ENCODE measurements at regions not wholly inside any gene's neighbourhood (a gene's known extent, or its start where the extent isn't known, plus 50 kb on each side); places are given as distances from the start of the nearest gene placed in this dataset.

GRCh38 chr21:26412885-26413284, 160.2 kb downstream of the CYYR1 start:
- ATAC-seq: no peak

DNA sequence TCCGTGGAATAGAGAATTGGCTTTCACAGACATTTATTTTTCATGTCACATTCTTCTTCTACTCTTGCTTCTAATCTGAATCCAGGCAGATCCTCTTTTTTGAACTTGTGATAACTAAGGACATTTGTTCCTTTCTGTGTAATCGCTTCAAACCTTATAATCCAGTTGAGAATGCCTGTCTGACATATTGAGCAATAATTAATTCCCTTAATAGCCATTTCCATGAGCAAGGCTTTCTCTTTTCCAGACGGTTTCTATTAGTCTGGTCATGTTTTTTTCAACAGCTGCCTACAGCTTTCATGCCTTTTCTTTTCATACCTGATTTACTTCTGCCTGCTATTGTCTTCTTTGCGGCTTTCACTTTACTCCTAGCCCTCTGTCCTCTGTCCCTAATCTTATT, 163.4 kb downstream of the CYYR1 start:
- no peak for ATAC-seq

DNA sequence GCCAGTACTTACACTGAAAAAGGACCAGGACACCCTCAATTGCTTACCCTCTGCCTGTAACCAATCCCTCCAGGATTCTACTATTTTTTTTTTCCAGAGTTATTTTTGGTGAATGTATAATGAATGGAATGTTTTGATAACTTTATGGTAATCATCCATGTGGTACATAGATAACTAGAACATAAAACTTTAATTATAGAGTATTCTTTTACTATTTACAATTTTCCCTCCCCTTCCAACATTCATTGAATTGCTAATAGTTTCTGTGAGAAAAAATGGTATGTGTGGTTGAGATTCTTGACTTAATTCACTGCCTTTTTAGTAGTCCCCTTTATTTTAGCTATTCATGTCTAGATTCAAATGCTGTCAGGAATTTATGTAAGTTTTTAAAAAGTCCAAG, 164.6 kb downstream of the CYYR1 start:
- no peak for ATAC-seq

DNA sequence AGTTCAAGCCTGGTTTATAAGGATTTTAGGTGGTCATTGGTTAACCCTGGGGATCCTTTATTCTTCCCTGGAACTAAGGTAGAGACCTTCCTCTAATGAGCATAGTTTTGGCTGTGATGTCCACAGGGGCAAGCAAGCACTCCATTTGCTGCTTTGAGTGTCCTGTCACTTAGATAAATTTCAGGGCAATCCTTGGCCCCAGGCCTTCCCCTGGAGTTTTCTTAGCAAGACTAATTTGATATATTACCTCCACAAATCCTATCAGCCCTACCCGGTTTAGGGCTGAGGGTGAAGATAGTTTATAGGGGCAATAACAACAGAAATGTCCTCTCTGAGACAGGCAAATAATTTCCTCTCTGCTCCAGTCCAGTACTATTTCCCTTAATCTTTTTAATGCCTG, 166.6 kb downstream of the CYYR1 start:
- ATAC-seq: no peak

DNA sequence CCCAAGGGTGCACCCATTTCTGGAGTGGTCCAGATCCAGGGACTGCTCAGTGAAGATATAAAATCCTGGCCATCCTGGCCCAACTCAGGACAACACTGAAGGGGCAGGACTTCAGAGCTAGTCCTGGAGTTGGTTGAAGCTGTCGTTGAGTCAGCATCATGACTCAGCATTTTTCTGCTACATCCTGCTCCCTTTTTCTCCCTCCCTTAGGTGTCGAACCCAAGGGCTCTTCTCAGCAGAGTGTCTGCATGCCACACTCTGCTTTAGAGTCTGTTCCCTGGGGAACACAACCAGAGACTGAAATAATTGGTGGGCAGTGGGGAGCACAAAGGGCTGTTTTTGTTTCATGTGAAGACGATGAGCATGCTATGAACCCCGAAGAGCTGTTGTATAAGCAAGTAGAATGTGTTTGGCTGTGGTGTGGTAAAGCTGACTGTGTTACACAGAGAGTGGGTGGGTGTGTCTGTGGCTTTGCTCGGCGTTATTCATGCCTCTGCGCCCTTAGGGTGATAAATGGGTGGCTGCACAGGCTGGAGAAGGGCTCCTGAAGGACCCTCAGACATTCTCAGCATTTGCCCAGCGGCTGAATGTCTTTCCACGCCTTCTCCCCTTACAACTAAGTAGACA, 167.2 kb downstream of the CYYR1 start:
- peak; percentile 59 for ATAC-seq

DNA sequence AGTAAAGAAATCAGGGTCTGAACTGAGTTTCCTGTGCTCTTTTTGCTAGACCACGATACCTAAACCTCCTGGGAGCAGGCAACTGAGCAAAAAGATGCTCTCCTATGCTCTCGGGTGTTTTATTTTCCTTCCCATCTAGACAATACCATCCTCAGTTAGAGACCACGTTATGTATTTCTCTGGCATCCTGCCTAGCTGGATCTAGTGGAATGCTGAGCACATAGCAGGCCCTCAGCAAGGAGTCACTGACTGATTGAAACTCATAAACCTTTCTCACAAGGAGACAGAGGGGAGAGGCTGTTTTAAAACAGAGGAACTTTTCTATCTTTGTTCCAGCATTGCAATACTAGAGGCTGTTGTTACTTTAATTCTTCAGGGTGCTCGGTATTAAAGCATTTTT, 168.0 kb downstream of the CYYR1 start:
- no peak for ATAC-seq

DNA sequence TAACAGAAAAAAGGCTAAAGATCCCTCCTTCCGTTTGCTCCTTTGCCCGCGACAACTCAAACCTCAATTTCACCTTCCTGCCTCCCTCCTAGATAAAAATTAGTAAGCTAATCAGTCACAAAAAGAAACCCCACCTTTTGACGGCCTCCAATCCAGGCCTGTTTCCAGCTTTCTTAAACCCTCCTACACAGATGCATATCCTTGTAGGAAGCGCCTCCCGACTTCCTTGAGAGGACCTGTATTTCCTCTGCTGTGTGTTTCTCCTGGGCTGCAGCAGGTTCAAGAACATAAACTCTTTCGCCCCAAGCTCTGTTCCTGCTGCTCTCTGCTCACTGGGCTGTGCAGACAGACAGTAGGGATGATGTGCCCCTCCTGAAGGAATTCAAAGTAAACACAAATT, 168.8 kb downstream of the CYYR1 start:
- ATAC-seq: no peak

DNA sequence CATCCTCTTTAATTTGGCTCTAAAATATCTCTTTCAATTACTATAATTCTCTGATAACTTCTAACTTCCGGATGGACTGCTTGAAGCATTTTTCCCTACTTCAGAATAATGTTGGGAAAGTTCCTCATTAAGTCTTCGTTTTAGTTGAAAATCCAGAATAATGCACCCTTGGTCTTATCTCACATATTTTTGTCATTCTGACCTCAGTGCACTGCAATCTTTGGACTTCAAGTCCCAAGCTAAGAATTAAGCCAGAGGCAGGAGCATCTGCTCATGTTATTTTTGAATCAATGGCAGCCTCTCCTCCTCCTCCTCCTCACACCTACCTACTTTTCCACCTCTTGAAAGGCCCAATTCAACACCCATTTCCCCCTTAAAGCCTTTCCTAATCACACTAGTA, 169.8 kb downstream of the CYYR1 start:
- ATAC-seq: no peak

DNA sequence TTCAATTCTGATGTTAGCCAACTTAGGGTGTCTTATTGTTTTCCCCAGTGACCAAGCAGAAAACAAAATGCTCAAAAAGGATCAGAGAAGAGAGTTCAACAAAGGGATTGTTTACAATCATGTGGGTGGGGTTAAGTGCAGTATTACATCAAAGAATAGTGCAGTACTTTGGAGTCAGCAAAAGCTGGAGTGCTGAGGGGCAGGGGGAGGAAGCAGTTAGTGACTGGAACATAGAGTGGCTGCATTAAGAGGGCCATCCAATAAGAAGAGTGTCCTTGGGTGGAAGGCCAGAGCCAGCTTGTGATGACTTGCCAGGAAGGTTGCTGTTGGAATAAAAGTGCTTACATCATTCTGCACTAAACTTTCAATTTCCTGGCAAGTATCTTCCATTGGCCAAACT, 175.5 kb downstream of the CYYR1 start:
- no peak for ATAC-seq

GRCh38 chr21:26394341-26394740, 178.7 kb downstream of the CYYR1 start:
- ATAC-seq: no peak

DNA sequence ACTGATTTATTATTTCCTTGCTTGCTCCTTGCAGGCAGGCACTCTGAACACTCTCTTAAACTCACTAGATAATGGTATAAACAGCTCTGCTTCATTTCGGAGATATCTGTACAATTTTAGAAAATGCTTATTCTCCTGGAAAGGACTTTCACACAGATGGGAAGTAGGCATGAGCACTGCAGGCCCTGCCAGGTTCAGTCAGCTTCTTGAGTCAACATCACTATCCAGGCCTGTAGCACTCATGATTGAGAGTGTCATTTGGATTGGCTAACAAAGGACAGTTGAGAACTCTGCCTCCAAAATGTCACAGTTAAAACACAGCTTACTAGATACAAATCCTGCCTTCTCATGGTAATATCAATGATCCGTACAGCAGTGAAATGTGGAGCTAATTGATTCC, 181.9 kb downstream of the CYYR1 start:
- no peak for ATAC-seq

DNA sequence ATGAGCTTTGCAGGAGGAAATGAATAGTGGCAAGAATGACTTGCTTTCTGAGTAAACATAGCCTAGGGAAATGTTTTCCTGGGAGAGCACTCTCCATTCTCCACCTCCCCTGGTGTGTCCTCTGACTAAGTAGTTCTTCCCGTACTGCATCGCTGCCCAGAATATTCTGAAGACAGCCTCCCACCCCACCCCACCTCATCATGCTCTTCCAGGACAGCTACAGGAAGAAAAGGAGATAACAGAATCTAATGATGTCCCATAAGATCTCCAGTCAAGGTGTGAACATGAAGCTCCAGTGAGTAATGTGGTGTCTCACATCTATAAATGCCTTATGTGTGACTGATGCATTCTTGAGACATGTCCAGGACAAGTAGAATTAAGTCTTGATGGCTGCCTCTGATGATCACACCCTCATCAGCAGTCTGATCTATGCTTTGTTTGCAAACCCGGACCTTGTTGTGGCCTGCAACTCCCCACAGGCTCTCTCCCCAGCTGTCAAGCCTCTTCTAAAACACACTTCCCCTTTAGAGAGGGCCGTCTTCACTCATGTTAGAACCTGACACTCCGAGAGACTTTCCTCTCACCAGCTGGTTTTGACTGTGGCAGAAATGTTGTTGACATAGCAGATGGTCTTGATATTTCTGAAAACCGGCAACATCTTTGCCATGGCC, 183.0 kb downstream of the CYYR1 start:
- no peak for ATAC-seq

GRCh38 chr21:26388731-26389231, 184.3 kb downstream of the CYYR1 start:
- ATAC-seq: no peak

DNA sequence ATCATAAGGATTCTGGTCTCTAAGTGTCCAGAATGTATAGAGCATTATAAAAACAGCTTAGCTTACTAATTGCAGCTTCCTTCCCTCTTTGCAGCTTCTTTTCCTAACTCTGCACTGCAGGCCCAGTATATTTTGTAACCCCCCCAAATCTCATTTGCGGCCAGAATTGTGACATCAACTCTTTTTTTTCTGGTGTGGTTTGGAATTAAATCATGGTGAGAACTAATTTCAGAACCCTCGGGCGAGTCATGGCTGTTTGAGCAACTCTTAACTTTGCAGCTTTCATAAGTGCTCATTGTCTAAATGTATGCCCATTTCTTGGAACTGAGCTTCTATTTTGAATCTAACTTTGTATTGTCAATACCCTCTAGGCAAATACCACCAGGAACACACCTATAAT, 187.4 kb downstream of the CYYR1 start:
- ATAC-seq: no peak

DNA sequence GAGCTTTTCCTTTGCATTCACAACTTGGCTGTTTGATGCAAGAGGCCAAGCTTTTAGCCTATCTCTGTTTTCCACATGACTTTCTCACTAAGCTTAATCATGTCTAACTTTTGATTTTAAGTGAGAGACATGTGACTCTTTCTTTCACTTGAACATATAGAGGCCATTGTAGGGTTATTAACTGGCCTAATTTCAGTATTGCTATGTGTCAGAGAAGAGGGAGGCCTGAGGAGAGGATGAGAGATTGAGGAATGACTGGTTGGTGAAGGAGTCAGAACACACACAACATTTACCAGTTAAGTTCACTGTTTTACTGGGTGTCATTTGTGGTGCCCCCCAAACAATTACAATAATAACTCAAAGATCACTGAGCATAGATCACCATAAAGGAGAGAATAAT, 193.5 kb downstream of the CYYR1 start:
- ATAC-seq: no peak

DNA sequence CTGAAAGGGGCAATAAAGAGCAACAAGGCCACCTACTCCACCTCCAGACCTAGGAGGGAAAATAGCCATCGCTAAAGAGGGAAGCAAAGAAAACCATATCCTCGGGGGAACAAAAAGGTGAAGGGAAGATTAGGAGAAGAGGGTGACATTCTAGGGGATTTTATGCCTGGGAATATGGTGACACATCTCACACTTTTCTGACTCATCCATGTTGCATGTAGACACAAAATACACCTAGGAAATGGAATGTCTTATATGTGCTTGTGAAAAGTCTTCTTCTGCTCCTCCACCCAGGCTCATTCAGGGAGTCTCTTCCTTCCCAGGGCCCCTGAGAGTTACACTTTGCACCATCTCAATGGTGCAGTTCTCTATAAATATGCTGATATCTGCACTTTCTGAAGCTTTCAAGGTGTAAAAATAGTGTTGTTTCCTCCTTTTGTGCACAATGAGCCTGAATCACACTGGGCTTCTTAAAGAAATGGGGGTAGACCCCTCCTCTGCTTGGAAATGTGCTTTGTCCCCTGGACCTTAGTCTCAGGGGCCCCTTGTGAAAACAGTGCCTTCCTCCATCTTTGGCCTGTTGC, 195.9 kb downstream of the CYYR1 start:
- ATAC-seq: no peak

DNA sequence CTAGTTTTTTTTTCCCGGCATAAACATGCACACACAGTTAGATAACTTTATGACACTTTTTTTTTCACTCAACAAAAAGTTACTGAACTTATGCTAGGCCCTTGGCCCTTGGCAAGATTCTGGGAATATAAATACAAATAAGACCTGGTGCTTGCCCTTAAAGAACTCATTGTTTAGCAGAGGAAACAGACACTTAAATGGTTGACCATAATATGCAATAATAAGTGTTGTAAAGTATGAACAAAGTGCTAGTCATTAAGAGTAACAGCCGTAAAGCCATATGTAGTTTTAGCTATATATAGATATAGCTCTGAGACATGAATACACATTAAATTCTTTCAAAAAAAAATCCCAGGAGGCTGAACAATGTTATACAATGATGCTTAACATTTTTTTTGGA, 198.3 kb downstream of the CYYR1 start:
- no peak for ATAC-seq

- ATAC-seq: no peak
These were observed 198.2 kb upstream of the APP start for GRCh38 chr21:26368591-26369320.

GRCh38 chr21:26366781-26367180, 196.2 kb upstream of the APP start:
- ATAC-seq: no peak

DNA sequence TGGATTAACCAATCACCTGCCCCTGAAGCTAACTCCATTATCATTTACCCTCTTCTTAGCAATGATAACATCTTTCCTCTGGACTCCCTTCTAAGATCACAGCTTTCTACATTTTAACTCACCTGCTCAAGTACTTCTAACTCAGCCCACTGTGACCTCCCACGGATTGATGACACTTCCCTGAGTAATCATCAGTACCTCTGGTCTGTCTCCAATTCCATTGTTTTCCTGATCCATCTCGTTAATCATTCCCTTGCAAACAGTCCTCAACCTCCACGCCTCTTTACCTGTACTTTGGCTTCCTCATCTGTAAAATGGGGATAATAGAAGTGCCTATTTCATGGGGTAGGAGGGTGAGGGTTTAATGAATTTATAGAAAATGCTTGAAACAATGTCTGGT, 195.3 kb upstream of the APP start:
- ATAC-seq: no peak

DNA sequence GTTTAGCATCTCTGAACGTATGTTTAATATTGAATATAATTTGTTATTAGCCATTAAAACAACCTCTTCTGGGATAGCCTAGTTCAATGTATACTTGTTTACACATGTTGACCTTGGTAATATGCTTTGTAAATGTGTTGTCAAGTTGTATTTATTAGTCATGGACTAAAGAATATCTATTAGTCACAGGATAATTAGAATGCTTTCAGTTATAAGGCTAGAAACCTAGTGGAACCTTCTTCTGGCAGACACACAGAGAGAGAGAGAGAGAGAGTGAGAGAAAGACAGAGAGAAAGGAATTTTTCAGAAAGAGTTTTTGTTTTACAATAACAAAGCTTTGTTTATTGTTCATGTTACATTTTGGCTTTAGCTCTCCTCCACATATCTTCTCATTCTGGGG, 181.1 kb upstream of the APP start:
- ATAC-seq: no peak

DNA sequence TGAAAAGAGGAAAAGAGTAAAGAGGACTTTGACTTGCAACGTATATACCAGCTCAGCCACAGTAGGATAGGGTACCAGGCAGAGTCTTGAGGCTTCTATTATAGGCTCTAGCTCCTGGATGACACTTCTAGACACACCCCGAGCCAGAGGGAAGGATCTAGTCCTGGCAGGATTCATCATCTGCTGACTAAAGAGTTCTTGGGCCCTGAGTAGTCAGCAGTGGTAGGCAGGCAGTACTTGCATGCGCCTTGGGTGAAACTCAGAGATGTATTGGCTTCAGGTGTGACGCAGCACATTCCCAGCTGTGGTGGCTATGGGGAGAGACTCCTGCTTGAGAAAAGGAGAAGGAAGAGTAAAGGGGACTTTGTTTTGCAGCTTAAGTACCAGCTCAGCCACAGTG, 162.3 kb upstream of the APP start:
- no peak for ATAC-seq

DNA sequence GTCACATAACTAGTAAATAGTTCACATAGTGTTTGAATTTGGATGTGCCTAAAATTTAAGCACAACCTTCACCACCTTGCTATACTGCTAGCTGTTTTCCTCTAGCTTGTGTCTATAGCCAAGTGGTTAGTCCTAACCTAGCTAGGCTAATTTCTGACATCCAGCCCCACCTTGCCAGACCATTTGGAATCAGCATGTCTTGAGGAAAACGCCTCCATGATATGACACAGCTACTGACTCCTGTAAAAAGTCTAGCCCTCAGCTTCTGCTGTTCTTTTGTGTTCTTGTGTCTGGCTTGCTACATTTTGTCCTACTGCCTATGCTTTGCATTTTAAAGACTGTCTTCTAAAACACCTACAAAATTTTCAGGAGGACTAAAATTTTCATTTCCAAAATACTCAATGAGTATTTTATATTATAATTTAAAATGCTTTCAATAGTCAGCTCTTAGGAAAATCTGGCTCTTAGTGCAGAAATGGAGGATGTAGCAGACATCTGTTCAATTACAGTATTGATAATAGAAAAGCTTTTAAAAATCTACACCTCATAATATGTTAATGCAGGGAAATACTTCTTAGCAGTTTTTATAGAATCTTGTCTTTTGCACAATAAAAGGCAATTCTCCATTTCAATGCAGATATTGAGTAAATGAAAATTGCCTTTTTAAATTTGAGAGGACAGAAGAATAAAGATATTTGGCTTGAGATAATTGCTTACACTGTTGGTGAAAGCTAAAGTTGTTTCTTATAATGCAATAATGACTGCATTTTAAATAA, 160.8 kb upstream of the APP start:
- no peak for ATAC-seq

Measured in activated CD4-positive, CD25-positive, alpha-beta regulatory T cell treated with anti-CD3 and anti-CD28 coated beads, Interleukin-2, amount 50 U/mL, for 24 hours (primary cell).